ENCODE measurements at regions not wholly inside any gene's neighbourhood (a gene's known extent, or its start where the extent isn't known, plus 50 kb on each side); places are given as distances from the start of the nearest gene placed in this dataset.

DNA sequence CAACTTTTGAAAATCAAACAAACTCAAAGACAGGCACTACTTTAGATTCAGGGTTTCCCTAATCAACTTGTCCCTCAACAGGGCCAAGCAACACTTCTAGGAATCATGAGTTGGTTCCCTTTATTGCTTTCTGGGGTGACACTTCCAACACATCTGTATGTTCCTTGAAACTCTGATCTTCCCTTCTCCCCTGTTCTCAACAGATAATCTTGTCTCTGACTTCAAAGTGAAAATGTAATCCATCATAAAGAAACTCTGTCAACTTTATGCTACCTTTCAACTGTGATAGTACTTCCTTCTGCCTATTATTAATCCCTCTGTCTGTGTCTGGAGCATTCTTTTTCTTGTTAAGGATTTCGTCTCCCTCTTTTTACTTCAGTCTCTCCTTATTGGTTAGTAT is 250.1 kb upstream of the MEF2C start:
- TF ChIP-seq, protein P1, sequence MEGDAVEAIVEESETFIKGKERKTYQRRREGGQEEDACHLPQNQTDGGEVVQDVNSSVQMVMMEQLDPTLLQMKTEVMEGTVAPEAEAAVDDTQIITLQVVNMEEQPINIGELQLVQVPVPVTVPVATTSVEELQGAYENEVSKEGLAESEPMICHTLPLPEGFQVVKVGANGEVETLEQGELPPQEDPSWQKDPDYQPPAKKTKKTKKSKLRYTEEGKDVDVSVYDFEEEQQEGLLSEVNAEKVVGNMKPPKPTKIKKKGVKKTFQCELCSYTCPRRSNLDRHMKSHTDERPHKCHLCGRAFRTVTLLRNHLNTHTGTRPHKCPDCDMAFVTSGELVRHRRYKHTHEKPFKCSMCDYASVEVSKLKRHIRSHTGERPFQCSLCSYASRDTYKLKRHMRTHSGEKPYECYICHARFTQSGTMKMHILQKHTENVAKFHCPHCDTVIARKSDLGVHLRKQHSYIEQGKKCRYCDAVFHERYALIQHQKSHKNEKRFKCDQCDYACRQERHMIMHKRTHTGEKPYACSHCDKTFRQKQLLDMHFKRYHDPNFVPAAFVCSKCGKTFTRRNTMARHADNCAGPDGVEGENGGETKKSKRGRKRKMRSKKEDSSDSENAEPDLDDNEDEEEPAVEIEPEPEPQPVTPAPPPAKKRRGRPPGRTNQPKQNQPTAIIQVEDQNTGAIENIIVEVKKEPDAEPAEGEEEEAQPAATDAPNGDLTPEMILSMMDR (IDR thresholded peaks at IDR 0.05; ENCODE audit: insufficient read depth, low read length, poor library complexity, severe bottlenecking), result no peak
- H3K27me3 ChIP-seq (replicated peaks; ENCODE audit: control insufficient read depth, insufficient read depth, low read length), result no peaks in the 10 kb centered on the region
- no peak overlapping the region for H3K4me3 ChIP-seq (replicated peaks; ENCODE audit: low read depth, low read length)
- H3K36me3 ChIP-seq (ENCODE audit: control insufficient read depth, insufficient read depth, low read length), result no peaks in the 10 kb centered on the region
- DNase-seq (ENCODE audit: extremely low read depth, insufficient read length), result no peak

GRCh38 chr5:89130851-89131250 is 247.9 kb upstream of the MEF2C start:
- TF ChIP-seq, protein P1 (IDR thresholded peaks at IDR 0.05; ENCODE audit: insufficient read depth, low read length, poor library complexity, severe bottlenecking), result no peak
- H3K36me3 ChIP-seq (ENCODE audit: control insufficient read depth, insufficient read depth, low read length), result no peaks in the 10 kb centered on the region
- no peaks in the 10 kb centered on the region for H3K27me3 ChIP-seq (replicated peaks; ENCODE audit: control insufficient read depth, insufficient read depth, low read length)
- no peak overlapping the region for H3K4me3 ChIP-seq (replicated peaks; ENCODE audit: low read depth, low read length)
- DNase-seq (ENCODE audit: extremely low read depth, insufficient read length), result no peak

DNA sequence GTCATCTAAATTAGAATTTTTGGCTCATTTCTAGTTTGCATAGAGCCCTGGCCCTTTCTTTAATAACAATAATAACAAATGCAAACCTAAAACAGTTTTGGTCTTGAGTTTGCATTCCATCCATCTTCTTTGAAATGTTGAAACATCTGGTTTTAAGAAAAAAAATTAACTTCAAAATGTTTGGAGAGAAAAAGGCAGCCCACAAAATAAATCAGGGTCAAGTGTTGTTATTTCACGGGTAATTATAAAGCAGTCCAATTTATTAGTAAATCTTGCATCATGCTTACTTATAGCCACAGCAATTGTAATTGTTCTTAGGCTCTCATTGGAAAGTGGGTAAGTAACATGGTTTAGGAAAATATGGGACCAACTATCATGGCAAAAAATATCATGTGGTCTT is 247.0 kb upstream of the MEF2C start:
- DNase-seq (ENCODE audit: extremely low read depth, insufficient read length), result no peak
- TF ChIP-seq, protein P1 (IDR thresholded peaks at IDR 0.05; ENCODE audit: insufficient read depth, low read length, poor library complexity, severe bottlenecking), result no peak
- no peak overlapping the region for H3K4me3 ChIP-seq (replicated peaks; ENCODE audit: low read depth, low read length)
- no peaks in the 10 kb centered on the region for H3K36me3 ChIP-seq (ENCODE audit: control insufficient read depth, insufficient read depth, low read length)
- H3K27me3 ChIP-seq (replicated peaks; ENCODE audit: control insufficient read depth, insufficient read depth, low read length), result no peaks in the 10 kb centered on the region

DNA sequence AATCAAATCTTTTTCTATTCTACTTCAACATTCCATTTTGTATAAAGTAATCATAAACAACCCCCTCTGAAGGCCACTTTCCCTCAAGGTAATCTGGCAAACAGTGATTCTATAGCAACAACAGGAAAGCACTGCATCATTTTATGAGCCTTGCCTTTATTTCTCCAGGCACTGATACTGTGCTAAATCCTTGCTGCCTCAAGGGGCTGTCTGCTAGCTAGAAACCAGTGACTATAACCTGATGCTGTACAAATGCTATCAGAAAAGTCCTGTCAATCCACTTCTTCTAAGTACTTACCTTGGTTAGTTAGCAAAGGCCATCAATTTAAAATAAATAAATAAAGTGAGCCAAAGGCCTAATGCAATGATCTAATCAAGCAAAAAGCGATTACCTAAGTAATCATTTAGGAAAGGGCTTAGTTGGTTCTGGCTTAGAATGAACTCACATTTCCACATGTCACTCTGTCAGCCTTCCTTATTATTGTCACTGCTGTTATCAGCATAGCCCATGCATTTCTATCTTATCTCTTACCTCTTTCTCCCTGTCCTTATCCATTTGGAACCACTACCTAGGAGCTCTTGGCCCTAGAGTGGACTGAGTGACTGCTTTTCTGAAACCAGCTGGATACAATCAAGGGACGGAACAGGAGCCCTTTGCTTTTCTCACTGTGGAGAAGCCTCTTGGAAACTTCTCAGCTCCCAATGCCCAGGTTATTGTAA is 246.1 kb upstream of the MEF2C start:
- DNase-seq (ENCODE audit: extremely low read depth, insufficient read length), result no peak
- H3K36me3 ChIP-seq (ENCODE audit: control insufficient read depth, insufficient read depth, low read length), result no peaks in the 10 kb centered on the region
- no peaks in the 10 kb centered on the region for H3K27me3 ChIP-seq (replicated peaks; ENCODE audit: control insufficient read depth, insufficient read depth, low read length)
- TF ChIP-seq, protein P1 (IDR thresholded peaks at IDR 0.05; ENCODE audit: insufficient read depth, low read length, poor library complexity, severe bottlenecking), result no peak
- H3K4me3 ChIP-seq (replicated peaks; ENCODE audit: low read depth, low read length), result no peak overlapping the region

GRCh38 chr5:89128092-89128491 is 245.1 kb upstream of the MEF2C start:
- Histone ChIP-seq H3K4me3 (replicated peaks; ENCODE audit: low read depth, low read length) (no peak overlapping the region), H3K27me3 (replicated peaks; ENCODE audit: control insufficient read depth, insufficient read depth, low read length) (no peaks in the 10 kb centered on the region), H3K36me3 (ENCODE audit: control insufficient read depth, insufficient read depth, low read length) (no peaks in the 10 kb centered on the region)
- TF ChIP-seq, protein P1 (IDR thresholded peaks at IDR 0.05; ENCODE audit: insufficient read depth, low read length, poor library complexity, severe bottlenecking), result no peak
- DNase-seq (ENCODE audit: extremely low read depth, insufficient read length), result no peak

DNA sequence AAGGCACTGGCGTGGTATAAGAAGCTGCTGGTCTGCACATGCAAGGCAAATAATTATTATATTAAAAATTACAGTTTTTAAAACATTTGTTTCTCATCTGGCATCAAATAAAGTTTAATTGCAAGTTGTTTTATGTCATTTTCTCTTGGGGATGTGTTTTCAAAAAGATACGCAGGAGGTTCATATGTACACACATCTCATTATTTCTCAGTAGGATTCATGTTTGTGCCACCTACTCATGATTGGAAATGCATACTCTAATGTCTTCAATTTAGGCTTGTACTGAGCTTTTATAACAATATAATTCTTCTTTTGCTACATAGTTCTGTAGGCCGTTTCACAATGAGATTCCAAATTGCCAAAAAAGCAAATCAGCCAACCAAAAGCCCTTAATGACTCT is 244.2 kb upstream of the MEF2C start:
- no peak for DNase-seq (ENCODE audit: extremely low read depth, insufficient read length)
- no peak overlapping the region for H3K4me3 ChIP-seq (replicated peaks; ENCODE audit: low read depth, low read length)
- H3K27me3 ChIP-seq (replicated peaks; ENCODE audit: control insufficient read depth, insufficient read depth, low read length), result no peaks in the 10 kb centered on the region
- no peaks in the 10 kb centered on the region for H3K36me3 ChIP-seq (ENCODE audit: control insufficient read depth, insufficient read depth, low read length)
- TF ChIP-seq, protein P1 (IDR thresholded peaks at IDR 0.05; ENCODE audit: insufficient read depth, low read length, poor library complexity, severe bottlenecking), result no peak
